Hematopoietic multipotent progenitor cell treated with erythropoietin and hydrocortisone succinate and interleukin-3 and kit ligand, for 6 days (in vitro differentiated cells): ENCODE measurements at regions not wholly inside any gene's neighbourhood (a gene's known extent, or its start where the extent isn't known, plus 50 kb on each side); places are given as distances from the start of the nearest gene placed in this dataset.
"Not testable (repeated sequence)": the region's sequence is repeated elsewhere in the genome, so short reads cannot be mapped to it uniquely, and the experiment has no call there.

Experiments used
- DNase-seq: peaks from one replicate; pipeline ENCODE4 v3.0.0-alpha.2; 2015

- DNase-seq, result no peak
Observed at GRCh38 chr2:129469389-129469788, 510.1 kb upstream of the RAB6C start.

DNA sequence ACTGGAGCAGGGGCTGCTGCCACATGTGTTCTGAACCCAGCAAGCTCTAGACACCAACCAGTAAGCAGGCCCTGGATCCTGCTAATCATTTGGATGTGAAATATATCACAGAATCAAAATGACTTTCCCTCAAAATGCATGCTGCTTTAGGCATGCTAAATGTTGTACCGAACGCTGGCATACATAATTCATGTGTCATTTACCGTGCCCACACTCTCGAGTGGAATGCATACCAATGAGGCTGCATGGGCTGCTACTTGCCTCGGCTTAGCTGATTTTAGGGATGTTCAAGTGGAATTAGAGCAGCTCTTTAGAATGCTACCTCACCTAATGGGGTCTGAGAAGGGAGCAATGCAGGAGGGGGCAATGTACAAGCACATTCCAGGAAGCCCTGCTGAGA, 509.6 kb upstream of the RAB6C start:
- DNase-seq, result no peak

DNA sequence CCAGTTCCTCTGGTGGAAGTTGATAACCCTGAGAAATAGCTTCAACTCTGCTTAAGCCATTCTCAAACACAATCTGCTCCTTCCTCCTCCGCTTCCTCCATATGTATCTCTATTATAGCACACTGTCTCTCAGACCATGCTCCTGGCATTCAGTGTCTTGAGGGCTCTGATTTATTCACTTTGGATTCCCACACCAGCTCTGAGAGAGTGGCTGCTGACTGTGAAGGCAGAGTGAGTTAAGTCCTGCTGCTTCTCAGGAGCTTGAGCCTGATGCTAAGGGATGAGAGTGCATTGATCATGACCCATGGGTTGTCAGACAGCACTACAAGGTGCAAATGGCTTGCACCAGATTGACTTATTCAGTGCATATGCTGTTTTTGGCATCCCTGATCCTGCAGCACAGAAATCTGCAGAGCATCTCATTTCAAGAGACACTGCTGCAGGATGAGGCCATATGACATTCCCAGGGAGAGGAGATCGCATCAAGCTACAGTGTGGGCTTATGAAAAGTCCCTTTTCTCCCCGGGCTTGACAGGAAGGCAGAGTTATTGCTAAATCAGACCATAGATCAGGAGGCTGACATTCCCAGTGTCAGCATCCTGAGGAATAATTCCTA, 500.5 kb upstream of the RAB6C start:
- DNase-seq, result no peak

DNA sequence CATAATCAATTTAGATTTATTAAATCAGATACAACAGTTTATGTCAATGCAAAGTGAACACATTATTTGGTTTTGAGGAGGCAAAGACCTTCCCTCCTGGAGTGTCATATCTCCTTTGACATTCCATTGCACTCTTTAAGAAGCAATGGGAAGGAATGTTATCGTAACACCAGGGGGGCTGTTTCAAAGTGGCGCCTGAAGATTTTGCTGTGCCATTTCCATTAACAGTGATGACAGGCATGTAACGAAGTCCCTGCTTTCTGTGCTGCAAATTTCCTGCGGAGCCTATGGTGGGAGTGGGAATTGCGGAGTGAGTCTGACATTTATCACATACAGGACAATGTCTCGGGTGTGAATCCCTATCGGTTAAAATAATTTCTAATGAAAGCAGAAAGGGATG, 499.6 kb upstream of the RAB6C start:
- no peak for DNase-seq

DNA sequence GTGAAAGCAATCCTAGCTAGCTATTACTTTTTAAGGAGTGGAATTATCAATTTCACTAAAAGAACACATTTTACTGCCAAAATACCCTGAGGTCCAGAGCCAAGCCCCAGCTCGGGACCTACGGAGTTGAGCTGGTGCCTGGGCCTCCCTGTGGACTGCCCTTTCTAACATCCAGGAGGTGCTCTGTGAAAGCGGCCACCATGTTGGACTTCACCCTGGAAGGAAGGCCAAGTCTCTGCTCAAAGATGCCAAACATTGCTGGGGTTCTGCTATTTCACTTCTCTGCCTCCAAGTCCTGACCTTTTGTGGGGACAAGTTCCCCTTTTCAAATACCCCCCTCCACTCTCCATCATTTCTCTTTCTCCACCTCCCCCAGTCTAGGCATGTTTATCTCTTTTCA, 498.7 kb upstream of the RAB6C start:
- DNase-seq, result no peak

DNA sequence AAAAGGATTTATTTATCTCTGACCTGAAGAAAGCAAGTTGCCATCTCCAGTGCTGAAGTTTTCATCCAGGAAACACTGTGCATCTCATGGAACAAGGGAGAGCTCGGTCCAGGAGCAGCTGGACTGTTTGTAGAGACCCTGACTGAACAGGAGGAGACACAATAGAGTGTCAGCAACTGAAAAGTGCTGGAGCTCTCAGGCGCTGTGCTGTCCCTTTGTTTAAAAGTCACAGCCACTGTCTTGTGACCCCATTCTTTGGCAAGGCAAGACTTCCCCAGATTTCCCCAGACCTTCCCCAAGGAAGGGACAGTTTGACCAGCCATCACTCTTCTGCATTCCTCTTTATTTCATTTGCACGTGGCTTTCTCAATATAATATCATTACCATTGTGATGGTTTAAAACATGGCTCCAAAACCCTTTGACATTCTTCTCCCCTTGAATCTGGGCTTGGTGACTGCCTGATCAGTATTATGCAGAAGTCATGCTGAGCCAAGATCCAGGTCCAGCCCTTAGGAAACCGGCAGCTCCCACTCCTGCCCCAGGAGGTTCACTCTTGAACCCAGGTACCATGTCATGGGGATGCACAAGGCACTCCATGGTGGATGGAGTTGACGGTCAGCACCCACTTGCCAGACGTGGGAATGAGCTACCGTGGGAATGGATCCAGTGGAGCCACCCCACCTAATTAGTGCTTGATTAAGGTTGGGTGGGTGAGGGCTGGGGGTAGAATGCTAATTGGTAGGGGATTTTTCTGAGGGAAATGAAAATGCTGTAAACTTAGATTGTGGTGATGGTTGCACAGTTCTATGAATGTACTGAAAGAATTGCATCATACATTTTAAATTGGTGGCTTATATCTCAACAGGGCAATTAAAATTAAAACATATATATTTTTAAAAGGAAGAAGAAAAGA, 497.9 kb upstream of the RAB6C start:
- DNase-seq, result no peak

- DNase-seq, result no peak
Observed at GRCh38 chr2:129482626-129483025, 496.8 kb upstream of the RAB6C start.

DNA sequence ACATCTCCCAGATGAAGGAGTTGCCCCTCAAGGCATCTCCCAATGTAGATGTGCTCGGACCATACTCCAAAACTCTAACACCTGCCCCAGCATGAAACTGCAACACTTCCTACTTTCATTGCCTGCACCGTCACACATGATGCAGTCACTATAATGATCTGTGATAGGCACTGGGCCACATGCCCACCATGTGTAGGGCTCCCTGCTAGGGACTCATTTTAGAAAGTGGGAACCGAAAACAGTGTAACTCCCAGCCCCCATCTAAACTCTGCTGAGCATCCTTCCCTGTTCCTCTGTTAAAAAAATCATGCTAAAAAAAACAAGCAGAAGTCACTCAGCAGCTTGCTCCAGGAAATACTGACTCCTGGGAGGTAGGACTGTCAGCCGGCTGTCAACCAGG, 496.1 kb upstream of the RAB6C start:
- DNase-seq, result no peak

GRCh38 chr2:129484999-129485897, 494.2 kb upstream of the RAB6C start:
- DNase-seq, result no peak

- DNase-seq, result no peak
Observed at GRCh38 chr2:129488376-129488775, 491.1 kb upstream of the RAB6C start.

GRCh38 chr2:129490641-129491040, 488.8 kb upstream of the RAB6C start:
- DNase-seq, result no peak

GRCh38 chr2:129491308-129491707, 488.2 kb upstream of the RAB6C start:
- DNase-seq, result no peak

- no peak for DNase-seq
Observed at GRCh38 chr2:129492548-129492947, 486.9 kb upstream of the RAB6C start.

DNA sequence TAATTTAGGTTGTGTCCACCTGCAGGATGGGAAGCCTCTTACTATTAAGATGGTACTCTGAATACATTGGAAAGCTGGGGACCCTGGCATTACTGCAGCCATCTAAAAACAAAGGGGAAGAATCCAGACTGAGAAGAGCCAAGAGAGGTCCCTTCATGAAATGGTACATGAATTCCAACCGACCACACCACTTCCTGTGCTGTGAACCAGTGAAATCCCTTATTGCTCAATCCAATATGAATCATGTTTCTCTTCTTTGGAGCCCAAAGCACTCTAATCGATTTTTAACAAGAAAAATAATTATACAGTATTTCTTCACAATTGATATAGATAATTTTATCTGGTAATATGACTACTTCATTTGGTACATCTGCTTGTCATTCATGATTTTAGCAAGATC, 479.7 kb upstream of the RAB6C start:
- no peak for DNase-seq

GRCh38 chr2:129502781-129503180, 476.7 kb upstream of the RAB6C start:
- no peak for DNase-seq

GRCh38 chr2:129504646-129505045, 474.8 kb upstream of the RAB6C start:
- DNase-seq, result no peak

DNA sequence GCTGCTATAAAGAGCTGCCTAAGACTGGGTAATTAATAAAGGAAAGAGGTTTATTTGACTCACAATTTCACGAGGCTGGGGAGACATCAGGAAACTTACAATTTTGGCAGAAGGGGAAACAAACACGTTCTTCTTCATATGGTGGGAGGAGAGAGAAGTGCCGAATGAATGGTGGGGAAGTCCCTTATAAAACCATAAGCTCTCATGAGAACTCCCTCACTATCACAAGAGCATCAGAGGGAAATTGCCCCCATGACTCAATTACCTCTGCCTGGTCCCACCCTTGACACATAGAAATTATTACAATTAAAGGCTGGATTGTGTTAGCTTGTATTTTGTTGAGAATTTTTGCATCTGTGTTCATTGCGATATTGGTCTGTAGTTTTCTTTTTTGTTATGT, 460.5 kb upstream of the RAB6C start:
- DNase-seq, result no peak

GRCh38 chr2:129532158-129532557, 447.3 kb upstream of the RAB6C start:
- DNase-seq, result not testable (repeated sequence)

DNA sequence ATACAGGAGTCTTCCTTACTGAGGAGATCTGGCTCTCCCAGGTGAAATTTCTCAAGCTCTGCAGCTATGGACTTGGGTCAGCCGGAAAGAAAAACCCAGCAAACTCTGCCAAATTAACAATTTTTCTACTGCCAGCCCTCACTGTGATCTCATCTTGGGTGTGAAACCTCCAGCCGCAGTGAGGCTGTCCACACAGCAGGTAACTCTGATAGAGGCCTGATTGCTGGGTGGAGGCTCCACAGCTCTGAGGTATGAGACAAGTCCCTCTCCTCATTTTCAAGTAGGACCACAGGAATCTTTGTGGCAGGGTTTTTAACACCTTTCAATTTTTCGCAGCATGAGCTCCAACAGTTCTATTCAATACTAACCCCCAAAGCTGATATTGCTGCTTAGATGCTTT, 430.6 kb upstream of the RAB6C start:
- no peak for DNase-seq

- DNase-seq, result no peak
Observed at GRCh38 chr2:129550536-129550935, 428.9 kb upstream of the RAB6C start.

GRCh38 chr2:129554373-129554772, 425.1 kb upstream of the RAB6C start:
- no peak for DNase-seq

- no peak for DNase-seq
Observed at GRCh38 chr2:129559101-129559500, 420.4 kb upstream of the RAB6C start.

DNA sequence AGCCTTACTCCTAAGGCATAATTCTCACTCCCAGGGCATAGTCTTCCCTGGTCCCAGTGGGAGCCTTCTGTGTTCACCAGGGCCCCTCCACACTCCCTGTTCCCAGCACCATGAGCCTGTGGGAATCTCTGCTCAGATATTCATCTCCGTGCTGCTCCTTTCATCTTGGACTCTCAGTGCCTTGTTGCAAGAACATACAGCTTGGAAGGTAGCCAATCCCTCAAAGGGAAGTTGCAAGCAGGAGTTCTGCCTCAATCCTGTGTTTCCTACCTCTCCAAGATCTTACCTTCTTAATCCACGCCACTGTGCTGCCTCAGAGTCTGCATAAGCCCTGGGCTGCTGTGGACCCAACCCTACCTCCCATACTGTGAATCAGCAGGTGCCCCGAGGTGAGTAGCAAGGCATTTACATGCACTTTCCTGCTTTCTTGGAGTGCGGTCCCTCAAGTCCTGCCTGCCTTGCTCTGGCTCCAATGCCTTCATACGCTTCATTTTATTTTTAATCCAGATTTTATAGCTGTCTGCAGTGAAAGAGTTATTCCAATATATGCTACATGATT, 413.8 kb upstream of the RAB6C start:
- DNase-seq, result no peak
